HCT116 (cell line): ENCODE measurements at regions not wholly inside any gene's neighbourhood (a gene's known extent, or its start where the extent isn't known, plus 50 kb on each side); places are given as distances from the start of the nearest gene placed in this dataset.

ENCODE experiments used
- CEBPB ChIP-seq: IDR thresholded peaks from 2 replicates; pipeline ENCODE4 v1.6.1; 2012; ENCODE audit warnings: low read depth
- POLR2AphosphoS5 ChIP-seq: IDR thresholded peaks from 2 replicates; pipeline ENCODE4 v1.6.1; 2011; ENCODE audit warnings: mild to moderate bottlenecking, low read depth, low read length, moderate library complexity
- TF ChIP-seq, protein P1 (sequence below), 3 experiments: fragments of 200-600 bp in 1 of 3; sonication (generic) in 1 of 3; IDR thresholded peaks in 2 of 3; conservative IDR thresholded peaks in 1 of 3; 2 replicates each; pipeline ENCODE4 v1.5.1; 2012 to 2017; ENCODE audit warnings: low read depth in 2 of 3, low read length in 2 of 3, antibody characterized with exemption in 1 of 3, borderline replicate concordance in 1 of 3, control low read depth in 1 of 3, mild to moderate bottlenecking in 1 of 3, mixed read lengths in 1 of 3, mixed run types in 1 of 3, moderate library complexity in 1 of 3; ENCODE audit not compliant: insufficient read depth in 1 of 3

DNA sequence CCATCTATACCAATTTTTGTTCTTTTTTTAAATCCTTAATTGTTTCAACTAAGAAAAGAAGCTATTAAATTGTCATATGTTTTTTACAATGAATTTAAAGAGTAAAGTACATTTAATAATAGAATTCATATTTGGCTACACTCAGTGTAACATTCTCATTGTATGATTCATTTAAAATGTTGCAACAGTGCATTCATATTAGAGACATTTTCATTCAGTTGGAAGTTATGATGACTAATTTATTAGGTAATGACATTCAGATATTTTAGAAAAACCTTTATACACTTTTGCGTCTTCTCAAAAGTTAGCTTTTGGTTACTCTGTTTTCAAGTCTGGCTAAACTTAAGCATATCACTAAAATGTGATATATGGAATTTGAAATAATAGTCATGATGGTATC is 887.5 kb upstream of the NRXN1 start:
- TF ChIP-seq, protein P1, sequence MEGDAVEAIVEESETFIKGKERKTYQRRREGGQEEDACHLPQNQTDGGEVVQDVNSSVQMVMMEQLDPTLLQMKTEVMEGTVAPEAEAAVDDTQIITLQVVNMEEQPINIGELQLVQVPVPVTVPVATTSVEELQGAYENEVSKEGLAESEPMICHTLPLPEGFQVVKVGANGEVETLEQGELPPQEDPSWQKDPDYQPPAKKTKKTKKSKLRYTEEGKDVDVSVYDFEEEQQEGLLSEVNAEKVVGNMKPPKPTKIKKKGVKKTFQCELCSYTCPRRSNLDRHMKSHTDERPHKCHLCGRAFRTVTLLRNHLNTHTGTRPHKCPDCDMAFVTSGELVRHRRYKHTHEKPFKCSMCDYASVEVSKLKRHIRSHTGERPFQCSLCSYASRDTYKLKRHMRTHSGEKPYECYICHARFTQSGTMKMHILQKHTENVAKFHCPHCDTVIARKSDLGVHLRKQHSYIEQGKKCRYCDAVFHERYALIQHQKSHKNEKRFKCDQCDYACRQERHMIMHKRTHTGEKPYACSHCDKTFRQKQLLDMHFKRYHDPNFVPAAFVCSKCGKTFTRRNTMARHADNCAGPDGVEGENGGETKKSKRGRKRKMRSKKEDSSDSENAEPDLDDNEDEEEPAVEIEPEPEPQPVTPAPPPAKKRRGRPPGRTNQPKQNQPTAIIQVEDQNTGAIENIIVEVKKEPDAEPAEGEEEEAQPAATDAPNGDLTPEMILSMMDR (IDR thresholded peaks at IDR 0.05 in 2 of 3, conservative IDR thresholded peaks at IDR 0.05 in 1 of 3; ENCODE audit: borderline replicate concordance in 1 of 3, insufficient read depth in 1 of 3, low read depth in 2 of 3, low read length in 2 of 3): no peak
- TF ChIP-seq POLR2AphosphoS5 (no peak), CEBPB (0 out of 2 replicates have a peak, but pooled peaks have one; percentile 29)
